ENCODE measurements at regions not wholly inside any gene's neighbourhood (a gene's known extent, or its start where the extent isn't known, plus 50 kb on each side); places are given as distances from the start of the nearest gene placed in this dataset.

DNA sequence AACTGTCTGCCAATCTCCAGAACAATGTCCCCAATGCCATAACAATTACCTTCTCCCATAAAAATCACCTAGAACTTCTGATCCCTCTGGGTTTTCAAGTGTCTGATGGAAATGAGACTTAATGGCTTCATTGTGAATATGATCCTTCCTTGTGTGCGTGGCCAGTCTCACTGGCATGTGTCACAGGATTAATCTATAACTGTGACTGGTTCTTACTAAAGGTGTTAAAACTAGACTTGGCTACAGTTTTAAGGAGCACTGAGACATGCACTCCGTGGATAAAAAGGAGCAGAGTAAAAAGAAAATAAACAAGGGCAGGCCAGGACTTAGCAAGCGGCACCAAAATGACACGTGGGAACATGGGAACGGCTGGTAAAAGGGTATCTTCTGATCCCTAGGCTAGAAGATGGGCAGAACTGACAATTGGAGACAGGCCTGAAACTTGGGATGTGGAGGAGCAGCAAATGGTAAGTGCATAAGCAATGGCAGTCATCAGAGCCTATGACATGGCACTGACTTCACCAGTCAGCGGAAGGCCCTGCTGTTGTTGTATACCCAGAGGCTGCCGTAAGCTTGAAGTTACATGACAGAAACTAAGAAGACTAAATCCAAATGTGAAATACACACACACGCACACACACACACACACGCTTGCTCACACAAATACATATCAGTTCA lies 256.6 kb upstream of the NOCT start:
- no peak for DNase-seq (ENCODE audit: low read depth in 4 of 4, low spot score in 3 of 4)

DNA sequence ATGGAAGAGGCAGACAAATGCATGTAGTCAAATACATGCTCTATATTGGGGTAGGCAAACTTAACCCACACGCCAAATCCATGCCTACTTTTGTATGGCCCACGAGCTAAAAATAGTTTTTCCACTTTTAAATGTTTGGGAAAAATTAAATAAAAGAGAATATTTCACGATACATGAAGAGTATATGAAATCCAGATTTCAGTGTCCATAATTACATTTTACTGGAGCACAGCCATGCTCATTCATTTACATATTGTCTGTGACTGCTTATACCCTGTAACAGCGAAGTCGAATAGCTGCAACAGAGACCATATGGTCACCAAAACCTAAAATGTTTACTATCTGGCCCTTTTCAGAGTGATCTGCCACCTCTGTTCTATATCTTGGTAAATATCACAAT lies 257.4 kb upstream of the NOCT start:
- DNase-seq (ENCODE audit: low read depth in 4 of 4, low spot score in 3 of 4): no peak

DNA sequence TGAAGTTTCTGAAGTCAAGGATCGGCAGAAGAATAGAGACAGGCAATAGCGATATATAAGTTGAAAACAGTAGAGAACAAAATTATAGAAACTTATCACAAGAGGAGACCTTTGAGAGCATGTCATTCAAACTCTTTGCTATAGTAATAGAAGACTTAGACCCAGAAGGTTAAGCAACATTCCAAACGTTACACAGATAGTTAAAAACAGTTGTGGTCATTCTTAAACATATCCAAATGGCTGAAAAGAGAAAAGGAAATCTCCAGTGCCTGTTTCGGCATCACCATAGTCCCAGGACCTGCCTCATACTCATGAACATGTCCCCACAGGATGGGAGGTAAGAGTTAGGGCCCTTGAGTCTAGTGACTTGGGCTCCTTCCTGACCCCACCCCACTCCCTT lies 258.1 kb upstream of the NOCT start:
- DNase-seq (ENCODE audit: low read depth in 4 of 4, low spot score in 3 of 4): no peak

- no peak for DNase-seq (ENCODE audit: low read depth in 4 of 4, low spot score in 3 of 4)
Observed at GRCh38 chr4:138756519-138756918, 259.1 kb upstream of the NOCT start.

DNA sequence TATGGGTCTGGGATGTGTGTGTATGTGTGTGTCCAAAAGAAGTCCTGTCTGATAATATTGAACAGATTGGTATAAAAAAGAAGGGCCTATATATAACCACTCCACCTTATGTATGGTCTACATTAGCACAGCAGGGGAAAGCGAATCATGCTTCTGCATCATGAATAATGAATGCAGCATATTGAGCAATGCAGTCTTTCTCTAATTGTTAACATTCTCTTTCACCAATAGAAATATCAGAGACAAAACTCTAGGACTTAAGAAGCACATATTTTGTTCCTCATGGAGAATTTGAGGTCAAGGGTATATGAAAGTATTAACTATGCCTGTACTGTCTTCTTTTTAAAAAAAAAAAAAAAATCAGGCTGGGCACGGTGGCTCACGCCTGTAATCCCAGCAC lies 264.3 kb upstream of the NOCT start:
- no peak for DNase-seq (ENCODE audit: low read depth in 4 of 4, low spot score in 3 of 4)

- DNase-seq (ENCODE audit: low read depth in 4 of 4, low spot score in 3 of 4): no peak
Observed at GRCh38 chr4:138749303-138749702, 266.3 kb upstream of the NOCT start.

DNA sequence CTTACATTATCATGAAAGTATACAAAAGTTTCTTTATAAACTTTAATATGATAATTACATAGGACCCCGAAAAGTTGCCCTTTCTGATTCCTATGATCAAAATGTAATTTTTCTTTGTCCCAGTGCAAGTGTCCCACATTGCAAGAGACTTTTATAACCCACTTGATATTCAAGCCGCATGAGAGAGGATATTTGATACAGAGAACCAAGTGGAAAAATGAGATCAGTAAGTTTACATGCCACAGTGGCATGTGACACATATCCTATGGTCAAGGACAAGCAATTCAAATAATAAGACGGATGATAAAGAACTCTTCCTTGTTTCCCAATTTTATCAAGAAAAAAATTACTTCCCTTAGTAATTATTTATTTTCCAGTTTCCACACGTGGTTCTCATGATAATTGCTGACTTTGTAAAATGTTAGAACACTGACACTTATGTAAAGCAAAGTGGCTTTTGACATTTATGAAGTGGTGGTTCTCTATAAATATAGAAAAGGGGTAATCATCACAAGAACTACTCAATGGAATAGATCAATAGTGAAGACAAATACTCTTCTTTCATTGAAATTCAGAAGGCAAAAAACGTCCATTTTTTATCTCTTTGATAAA lies 273.7 kb upstream of the NOCT start:
- no peak for DNase-seq (ENCODE audit: low read depth in 4 of 4, low spot score in 3 of 4)

DNA sequence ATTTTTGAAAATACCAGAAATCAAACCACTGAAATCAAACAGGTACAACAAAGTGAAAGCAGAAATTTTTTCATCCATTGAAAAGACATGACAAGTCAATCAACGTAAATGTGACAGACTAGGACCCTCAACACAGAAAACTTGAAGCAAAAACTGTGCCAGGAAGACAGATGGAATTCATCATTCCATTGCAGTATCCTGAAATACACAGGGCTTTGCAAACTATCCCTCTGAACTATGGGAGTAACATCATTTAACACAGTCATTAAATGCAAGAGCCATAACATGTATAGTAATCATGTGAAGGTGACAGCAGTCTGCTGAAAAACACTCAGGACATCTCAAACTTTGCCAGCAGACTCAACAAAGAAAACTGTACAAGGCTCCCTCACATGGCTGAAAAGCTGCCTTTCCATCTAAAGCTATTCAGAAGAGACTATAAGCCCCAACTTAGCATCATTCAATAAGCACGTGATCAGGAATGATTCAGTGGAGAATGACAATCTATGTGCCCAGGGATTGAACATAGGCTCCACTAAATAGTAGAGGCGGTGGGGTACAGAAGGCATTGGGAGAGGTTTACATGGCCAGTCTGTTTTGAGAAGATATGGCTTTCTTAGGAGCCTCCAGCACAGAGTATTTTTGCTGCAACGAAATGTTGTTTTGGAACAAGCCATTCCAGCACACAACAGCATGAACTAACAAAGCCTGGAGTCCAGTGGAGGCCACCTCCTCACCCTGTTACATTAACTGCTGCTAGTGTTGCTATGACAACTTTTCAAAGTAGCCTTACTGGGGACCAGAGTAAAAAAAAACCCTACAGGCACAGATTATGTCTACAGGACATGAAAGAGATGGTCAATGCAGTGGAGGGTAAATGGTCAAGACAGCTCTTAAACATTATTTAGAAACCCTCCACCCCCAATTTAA lies 274.5 kb upstream of the NOCT start:
- no peak for DNase-seq (ENCODE audit: low read depth in 4 of 4, low spot score in 3 of 4)

DNA sequence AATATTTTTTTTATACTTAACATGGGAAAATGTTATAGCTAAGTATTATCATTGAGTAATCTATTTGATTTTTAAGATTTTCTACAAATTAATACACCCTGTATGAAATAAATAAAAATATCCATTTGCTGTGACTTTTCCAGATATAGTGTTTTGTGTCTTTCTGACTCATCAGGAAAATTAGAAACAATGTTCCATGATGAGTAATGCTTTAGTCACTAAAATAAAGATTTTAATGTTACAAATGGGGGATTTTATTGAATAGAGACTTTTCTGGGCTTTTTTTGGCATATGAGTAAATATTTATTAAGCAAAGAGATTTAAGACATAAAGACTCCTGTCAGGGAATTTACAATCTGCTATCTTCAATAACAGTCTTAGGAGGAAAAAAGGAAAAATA lies 279.2 kb upstream of the NOCT start:
- DNase-seq (ENCODE audit: low read depth in 4 of 4, low spot score in 3 of 4): no peak

- no peak for DNase-seq (ENCODE audit: low read depth in 4 of 4, low spot score in 3 of 4)
Observed at GRCh38 chr4:138734746-138735145, 280.8 kb upstream of the NOCT start.

DNA sequence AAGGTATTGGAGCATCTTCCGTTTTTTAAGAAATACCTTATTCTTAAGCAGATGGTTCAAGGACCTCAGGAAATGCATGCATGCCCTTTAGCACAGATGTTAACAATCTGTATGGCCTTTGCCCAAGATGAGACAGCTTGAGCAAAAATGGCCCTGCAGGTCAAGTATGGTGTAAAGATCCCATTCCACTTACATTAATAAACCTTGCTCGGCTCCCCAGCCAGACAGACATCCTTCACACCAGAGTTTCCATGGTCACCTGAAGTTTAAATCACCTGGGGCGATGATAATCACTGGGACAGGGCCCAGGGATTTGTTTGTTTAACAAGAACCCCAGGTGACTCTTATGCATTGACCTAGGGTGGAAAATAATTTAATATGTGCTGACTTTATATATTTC lies 287.0 kb upstream of the NOCT start:
- DNase-seq (ENCODE audit: low read depth in 4 of 4, low spot score in 3 of 4): no peak

DNA sequence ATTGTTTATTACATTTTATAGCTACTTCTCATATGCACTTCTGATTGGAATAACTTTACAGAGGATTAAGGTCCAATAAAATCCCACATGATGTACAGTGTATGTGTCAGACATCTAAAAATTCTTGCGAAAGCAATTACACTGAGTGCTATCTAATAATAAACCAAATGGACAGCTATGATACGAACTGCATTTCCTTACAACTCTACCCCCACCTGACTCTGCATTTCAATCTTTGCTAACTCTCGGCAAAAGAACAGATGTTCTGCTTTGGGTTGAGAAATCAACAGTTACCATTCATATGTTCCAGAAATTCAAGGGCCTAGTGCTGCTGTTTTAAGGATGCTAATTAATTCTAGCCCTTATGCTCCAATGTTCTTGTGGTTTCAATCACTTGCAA lies 287.9 kb upstream of the NOCT start:
- no peak for DNase-seq (ENCODE audit: low read depth in 4 of 4, low spot score in 3 of 4)

DNA sequence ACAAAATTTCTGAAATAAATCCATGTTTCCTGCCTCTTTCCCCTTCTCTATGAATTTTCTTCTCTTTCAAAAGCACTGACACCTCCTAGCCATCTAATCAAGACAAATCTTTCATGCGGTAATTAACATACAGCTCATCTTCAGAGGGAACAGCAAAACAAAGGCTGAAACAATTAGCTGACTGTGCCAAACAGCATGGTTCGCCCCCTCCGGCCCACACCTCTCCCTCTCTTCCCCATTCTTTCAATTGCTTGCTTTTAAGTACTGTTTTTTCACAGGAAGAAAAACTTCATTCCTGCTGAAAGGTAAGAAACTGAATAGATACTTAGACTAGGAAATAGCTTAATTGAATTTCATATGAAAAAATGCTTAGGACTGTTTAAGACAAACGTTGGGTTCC lies 291.1 kb upstream of the NOCT start:
- no peak for DNase-seq (ENCODE audit: low read depth in 4 of 4, low spot score in 3 of 4)

GRCh38 chr4:138716559-138717335 lies 298.8 kb upstream of the NOCT start:
- no peak for DNase-seq (ENCODE audit: low read depth in 4 of 4, low spot score in 3 of 4)

DNA sequence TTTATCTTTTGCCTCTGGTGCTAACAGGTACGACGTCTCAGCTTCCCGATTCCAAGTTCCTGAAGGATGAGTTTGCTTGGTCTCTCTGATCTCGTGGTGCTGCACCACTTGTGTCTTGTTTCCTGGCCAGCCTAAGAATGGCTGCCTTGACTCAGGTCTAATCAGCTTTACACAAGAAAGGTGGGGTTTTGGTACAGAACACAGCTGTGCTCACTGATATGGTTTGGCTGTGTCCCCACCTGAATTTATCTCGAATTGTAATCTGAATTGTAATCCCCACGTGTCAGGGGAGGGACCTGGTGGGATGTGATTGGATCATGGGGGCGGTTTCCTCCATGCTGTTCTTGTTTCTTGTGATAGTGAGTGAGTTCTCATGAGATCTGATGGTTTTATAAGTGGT lies 305.3 kb upstream of the NOCT start:
- no peak for DNase-seq (ENCODE audit: low read depth in 4 of 4, low spot score in 3 of 4)

- DNase-seq (ENCODE audit: low read depth in 4 of 4, low spot score in 3 of 4): no peak
Observed at GRCh38 chr4:138709859-138710258, 305.7 kb upstream of the NOCT start.

- DNase-seq (ENCODE audit: low read depth in 4 of 4, low spot score in 3 of 4): no peak
Observed at GRCh38 chr4:138707746-138708677, 307.6 kb upstream of the NOCT start.

DNA sequence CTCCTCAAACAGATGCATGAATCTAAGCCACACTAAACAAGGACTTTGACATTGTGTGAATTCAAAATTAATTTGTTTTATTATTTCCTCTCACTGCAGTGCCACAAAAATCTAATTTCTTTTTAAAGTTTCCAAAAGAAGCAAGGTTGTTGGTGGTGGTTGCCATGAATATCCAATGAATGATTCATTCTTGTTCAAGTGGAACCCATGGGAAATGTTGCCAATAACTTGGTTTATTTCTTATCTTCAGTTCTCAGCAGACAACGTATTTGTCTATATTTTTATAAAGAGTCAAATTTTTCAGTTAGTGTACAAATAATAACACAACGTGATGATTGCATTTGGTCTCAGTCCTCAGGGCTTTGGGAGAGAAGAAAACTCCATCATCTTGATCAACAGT lies 309.4 kb upstream of the NOCT start:
- DNase-seq (ENCODE audit: low read depth in 4 of 4, low spot score in 3 of 4): no peak

DNA sequence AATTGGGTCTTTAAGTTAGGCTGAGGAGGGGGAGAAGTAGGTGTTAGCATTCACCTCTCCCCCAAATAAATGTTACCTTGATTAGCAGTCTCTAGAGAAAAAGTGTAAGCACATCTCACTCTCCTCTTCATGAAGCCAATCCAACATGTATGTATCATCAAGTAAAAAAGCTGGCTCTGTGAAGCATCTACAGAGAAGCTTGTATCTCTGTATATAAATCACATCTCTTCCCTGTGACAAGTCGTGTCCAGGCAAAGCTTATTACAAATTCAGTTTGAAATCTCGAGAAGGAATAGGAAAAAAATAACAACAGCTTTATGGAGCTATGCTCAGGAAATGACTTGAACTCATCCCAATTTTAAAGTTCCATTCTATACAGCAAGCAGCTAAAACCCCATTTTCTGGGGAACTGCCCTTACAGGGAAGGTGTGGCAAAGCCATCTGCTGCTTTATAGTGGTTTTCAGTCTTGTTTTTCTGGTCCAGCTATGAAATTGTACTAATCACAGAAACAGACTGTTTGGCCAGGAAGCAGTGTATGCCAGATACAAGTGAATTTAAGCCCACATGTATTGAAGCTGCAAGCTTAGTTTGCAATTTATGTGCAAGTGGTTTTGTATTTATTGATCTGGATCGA lies 313.3 kb upstream of the NOCT start:
- no peak for DNase-seq (ENCODE audit: low read depth in 4 of 4, low spot score in 3 of 4)
